ENCODE measurements at regions not wholly inside any gene's neighbourhood (a gene's known extent, or its start where the extent isn't known, plus 50 kb on each side); places are given as distances from the start of the nearest gene placed in this dataset.

DNA sequence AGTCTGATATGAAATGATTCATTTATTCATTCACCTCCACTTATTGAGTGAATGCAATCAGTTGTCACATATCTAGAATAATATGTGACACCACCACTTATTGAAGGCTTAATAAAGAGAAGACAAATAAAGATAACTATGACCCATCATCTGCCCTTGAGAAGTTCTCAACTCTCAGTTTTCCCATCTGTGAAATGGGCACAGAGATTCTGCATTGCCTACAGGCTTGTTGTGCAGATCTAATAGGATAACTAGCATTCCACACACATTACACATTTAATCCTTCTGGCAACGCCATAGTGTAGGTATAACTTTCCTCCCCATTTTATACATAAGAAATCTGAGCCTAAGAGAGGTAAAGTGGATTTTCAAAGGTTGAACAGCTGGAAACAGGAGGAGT, 84.2 kb upstream of the FICD start:
- H3K9me3 Mint-ChIP-seq: peaks cover 0 to 7% of the 10 kb centered on the region in 2 experiments; a peak in 2 of 5 replicates
- no CpG with 5 or more reads among the region's 1 CpG for WGBS (ENCODE audit: extremely low coverage, insufficient read length, low lambda C conversion rate)
- H3K79me2 ChIP-seq (ENCODE audit: insufficient read depth, low read length): no peaks in the 10 kb centered on the region

More for the DNA sequence above, 84.2 kb upstream of the FICD start:
- no peak overlapping the region for H3K4ac ChIP-seq (ENCODE audit: low read depth, low read length)
- no peaks in the 10 kb centered on the region for H3K23me2 ChIP-seq (ENCODE audit: insufficient read length, low read depth, low read length, poor library complexity, severe bottlenecking)
- H2BK12ac ChIP-seq (ENCODE audit: insufficient read length, low read depth, low read length): no peak overlapping the region
- H4K8ac ChIP-seq (replicated peaks; ENCODE audit: insufficient read length, low read depth, low read length): no peak overlapping the region
- no peak overlapping the region for H3K14ac ChIP-seq (ENCODE audit: insufficient read depth, low read length)
- H4K20me1 ChIP-seq (ENCODE audit: control insufficient read depth, insufficient read depth, insufficient read length): no peaks in the 10 kb centered on the region
- no peak overlapping the region for H2BK15ac ChIP-seq (ENCODE audit: low read depth, low read length)
- H2AFZ ChIP-seq (ENCODE audit: low read length): no peak overlapping the region
- H3K9me3 ChIP-seq (ENCODE audit: control insufficient read depth, low read depth, low read length): no peaks in the 10 kb centered on the region
- H3K27me3 Mint-ChIP-seq (ENCODE audit: low read depth): no peaks in the 10 kb centered on the region
- no peak overlapping the region for H3K56ac ChIP-seq (ENCODE audit: insufficient read length, low read depth, low read length)
- DNase-seq: no peak
- H3K4me1 ChIP-seq (ENCODE audit: insufficient read depth, low read length): no peaks in the 10 kb centered on the region
- no peak overlapping the region for H2BK20ac ChIP-seq (ENCODE audit: low read depth, low read length, poor library complexity, severe bottlenecking)
- no peak overlapping the region for H2AK5ac ChIP-seq (ENCODE audit: insufficient read length, low read length)
- no peak overlapping the region for H3K18ac ChIP-seq (ENCODE audit: insufficient read length, low read depth, low read length)
- no peak overlapping the region for H4K91ac ChIP-seq (ENCODE audit: insufficient read length, low read depth, low read length)
- no peaks in the 10 kb centered on the region; a peak in 1 of 7 replicates for H3K36me3 Mint-ChIP-seq (ENCODE audit: insufficient read depth in 1 of 3, low read depth in 3 of 3)
- no peak overlapping the region for H3K4me2 ChIP-seq (ENCODE audit: insufficient read depth, insufficient read length, low read length)
- no peak overlapping the region for H3K23ac ChIP-seq (ENCODE audit: insufficient read length, low read depth, low read length)
- no peak overlapping the region for H3K4me3 Mint-ChIP-seq
- H3K4me1 Mint-ChIP-seq: peaks cover 4 to 11% of the 10 kb centered on the region in 2 experiments
- no peak overlapping the region for H3T11ph ChIP-seq (ENCODE audit: low read length)
- H3K79me1 ChIP-seq (ENCODE audit: insufficient read depth, low read depth, low read length, poor library complexity, severe bottlenecking): no peaks in the 10 kb centered on the region
- no peak overlapping the region for H3K27ac Mint-ChIP-seq
- H2BK5ac ChIP-seq (ENCODE audit: insufficient read length, low read length): no peak overlapping the region
- H3K27me3 ChIP-seq (ENCODE audit: insufficient read depth, low read length): no peaks in the 10 kb centered on the region
- no peak overlapping the region for H2BK120ac ChIP-seq (ENCODE audit: low read depth, low read length, poor library complexity, severe bottlenecking)
- no peak overlapping the region for H3K27ac ChIP-seq (ENCODE audit: insufficient read length, low read depth, low read length)
- H4K5ac ChIP-seq (ENCODE audit: insufficient read length, low read depth, low read length): no peak overlapping the region
- no peak for TF ChIP-seq CTCF (conservative IDR thresholded peaks at IDR 0.05)
- H3K9ac ChIP-seq (ENCODE audit: extremely low read depth, insufficient read length, low read length): no peak overlapping the region
